Natural killer cell (primary cell): ENCODE measurements at regions not wholly inside any gene's neighbourhood (a gene's known extent, or its start where the extent isn't known, plus 50 kb on each side); places are given as distances from the start of the nearest gene placed in this dataset.

ENCODE experiments used
- ATAC-seq, 3 donors: fragments of 150-1000 bp in 2 of 3; fragments of 200-7000 bp in 1 of 3; cut with Tn5 transposase; 1 replicate in 1 of 3; 2 replicates in 2 of 3; pipeline ENCODE4 v1.10.0; 2021; ENCODE audit warnings: mild to moderate bottlenecking in 2 of 3, moderate library complexity in 2 of 3
- DNase-seq, 2 donors: peaks; one replicate each; pipeline versions ENCODE4 v3.0.0 to v3.0.0-alpha.2; 2013 to 2021; ENCODE audit warnings: mixed read lengths in 1 of 2
- H3K27ac ChIP-seq: one replicate; pipeline ENCODE4 v1.5.1; 2013; ENCODE audit warnings: mild to moderate bottlenecking, low read length
- H3K27me3 ChIP-seq: one replicate; pipeline ENCODE4 v1.6.1; 2013; ENCODE audit warnings: low read length; ENCODE audit not compliant: control insufficient read depth, insufficient read depth
- H3K36me3 ChIP-seq: one replicate; pipeline ENCODE4 v1.6.1; 2013; ENCODE audit warnings: low read length; ENCODE audit not compliant: control insufficient read depth, insufficient read depth
- H3K4me1 ChIP-seq: one replicate; pipeline ENCODE4 v1.6.1; 2013; ENCODE audit warnings: low read length; ENCODE audit not compliant: control insufficient read depth, insufficient read depth
- H3K4me3 ChIP-seq: one replicate; pipeline ENCODE4 v1.5.1; 2013; ENCODE audit warnings: low read length
- H3K9me3 ChIP-seq: one replicate; pipeline ENCODE4 v1.6.1; 2013; ENCODE audit warnings: low read length; ENCODE audit not compliant: control insufficient read depth, insufficient read depth
- H3K27ac Mint-ChIP-seq, 2 donors: one replicate each; pipeline ENCODE4 v1.8.0; 2022; ENCODE audit warnings: mild to moderate bottlenecking in 2 of 2, mixed read lengths in 2 of 2, moderate library complexity in 1 of 2
- H3K27me3 Mint-ChIP-seq, 2 donors: one replicate each; pipeline ENCODE4 v1.8.0; 2022; ENCODE audit warnings: low read depth in 2 of 2, mixed read lengths in 2 of 2
- H3K36me3 Mint-ChIP-seq: one replicate; pipeline ENCODE4 v1.8.0; 2022; ENCODE audit warnings: mixed read lengths
- H3K4me1 Mint-ChIP-seq, 2 donors: one replicate each; pipeline ENCODE4 v1.8.0; 2022; ENCODE audit warnings: mixed read lengths in 2 of 2
- H3K4me3 Mint-ChIP-seq: one replicate; pipeline ENCODE4 v1.8.0; 2022; ENCODE audit warnings: mild to moderate bottlenecking, moderate library complexity, mixed read lengths
- H3K9me3 Mint-ChIP-seq, 2 donors: one replicate each; pipeline ENCODE4 v1.8.0; 2022; ENCODE audit warnings: mixed read lengths in 2 of 2
- CTCF ChIP-seq: fragments of 200-600 bp; IDR thresholded peaks from one replicate; pipeline ENCODE4 v1.8.0; 2022; ENCODE audit warnings: antibody characterized with exemption
- WGBS: methylation state at CpG from one replicate; pipeline ENCODE4 v1.1.7; 2013; ENCODE audit warnings: missing lambda C conversion rate; ENCODE audit not compliant: insufficient coverage; 5-methylcytosine and 5-hydroxymethylcytosine counted together
- intact Hi-C: fragments of 100-400 bp; cut with micrococcal nuclease; formaldehyde crosslinking; loops from one replicate; pipeline ENCODE4 v1.14.2; 2022

- Mint-ChIP-seq H3K27ac (no peak overlapping the region), H3K4me1 (no peaks in the 10 kb centered on the region), H3K36me3 (no peaks in the 10 kb centered on the region), H3K4me3 (no peak overlapping the region), H3K27me3 (no peaks in the 10 kb centered on the region), H3K9me3 (peaks cover 6 to 12% of the 10 kb centered on the region in 2 donors)
- Histone ChIP-seq H3K9me3 (no peaks in the 10 kb centered on the region), H3K4me3 (no peak overlapping the region), H3K27me3 (no peaks in the 10 kb centered on the region), H3K36me3 (no peaks in the 10 kb centered on the region), H3K4me1 (no peaks in the 10 kb centered on the region), H3K27ac (no peak overlapping the region)
- intact Hi-C loops: no loop called here
- ATAC-seq: no peak
- no peak for DNase-seq
- 94% methylated on average over 7 of the region's 9 CpGs for WGBS
- TF ChIP-seq CTCF: no peak
These were observed 127.7 kb downstream of the LRATD1 start for GRCh38 chr2:14760169-14760568.

DNA sequence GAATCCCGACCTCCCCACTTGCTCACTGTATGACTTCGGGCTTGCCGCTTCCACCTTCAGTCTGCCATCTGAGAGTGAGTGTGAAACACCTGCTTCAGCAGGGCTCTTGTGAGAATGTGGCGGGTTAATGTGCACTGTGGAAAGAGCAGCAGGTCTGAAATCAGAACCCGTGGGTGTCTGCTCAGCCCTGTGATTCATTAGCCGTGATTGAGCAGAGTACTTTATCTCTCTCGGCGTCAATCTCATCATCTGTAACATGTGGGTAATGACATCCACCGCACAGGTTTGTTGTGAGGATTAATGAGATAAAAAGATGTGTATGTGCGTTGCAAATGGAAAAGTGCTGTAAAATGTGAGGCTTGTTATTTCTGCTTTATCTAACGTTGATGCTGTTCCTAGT is 128.6 kb downstream of the LRATD1 start:
- H3K4me3 ChIP-seq: no peak overlapping the region
- H3K27ac Mint-ChIP-seq: no peak overlapping the region
- H3K4me1 ChIP-seq: no peaks in the 10 kb centered on the region
- intact Hi-C loops: no loop called here
- no peak for ATAC-seq
- no peaks in the 10 kb centered on the region for H3K27me3 ChIP-seq
- H3K36me3 ChIP-seq: no peaks in the 10 kb centered on the region
- no peak for TF ChIP-seq CTCF
- no peak for DNase-seq
- H3K27me3 Mint-ChIP-seq: no peaks in the 10 kb centered on the region
- 88% methylated on average over 11 of the region's 11 CpGs for WGBS
- H3K27ac ChIP-seq: no peak overlapping the region
- no peaks in the 10 kb centered on the region for H3K4me1 Mint-ChIP-seq
- H3K9me3 ChIP-seq: no peaks in the 10 kb centered on the region
- H3K36me3 Mint-ChIP-seq: no peaks in the 10 kb centered on the region
- H3K4me3 Mint-ChIP-seq: no peak overlapping the region
- peaks cover 6 to 12% of the 10 kb centered on the region in 2 donors for H3K9me3 Mint-ChIP-seq

GRCh38 chr2:14773696-14774095 is 141.2 kb downstream of the LRATD1 start:
- H3K27ac Mint-ChIP-seq: no peak overlapping the region

More at GRCh38 chr2:14773696-14774095, 141.2 kb downstream of the LRATD1 start:
- Histone ChIP-seq H3K9me3 (no peaks in the 10 kb centered on the region), H3K27me3 (no peaks in the 10 kb centered on the region), H3K27ac (no peak overlapping the region), H3K4me3 (no peak overlapping the region), H3K36me3 (no peaks in the 10 kb centered on the region), H3K4me1 (no peaks in the 10 kb centered on the region)
- no CpG with 5 or more reads among the region's 2 CpGs for WGBS
- no peak for TF ChIP-seq CTCF
- ATAC-seq (no peak), DNase-seq (no peak)
- peaks cover 7 to 8% of the 10 kb centered on the region in 2 donors for H3K9me3 Mint-ChIP-seq
- H3K36me3 Mint-ChIP-seq: no peaks in the 10 kb centered on the region
- no peaks in the 10 kb centered on the region for H3K27me3 Mint-ChIP-seq
- H3K4me1 Mint-ChIP-seq: no peaks in the 10 kb centered on the region
- H3K4me3 Mint-ChIP-seq: no peak overlapping the region
- intact Hi-C loops: no loop called here
